SK-N-SH treated with all-trans-retinoic acid at 6 μM for 48 hours (cell line): ENCODE measurements at regions not wholly inside any gene's neighbourhood (a gene's known extent, or its start where the extent isn't known, plus 50 kb on each side); places are given as distances from the start of the nearest gene placed in this dataset.
A peak's percentile ranks its signal among the peaks of the same experiment; 100 is the strongest.

Experiments
- ATAC-seq: fragments of 200-7000 bp; cut with Tn5 transposase; 3 replicates; pipeline ENCODE4 v1.9.1; 2020; ENCODE audit warnings: mild to moderate bottlenecking, moderate library complexity
- ARNTL ChIP-seq: fragments of 450-650 bp; formaldehyde crosslinking; IDR thresholded peaks from 2 replicates; pipeline ENCODE4 v1.5.0; 2020; ENCODE audit warnings: low read depth, mild to moderate bottlenecking, moderate library complexity, borderline replicate concordance
- BACH2 ChIP-seq: fragments of 250-450 bp; sonication (Bioruptor Pico); IDR thresholded peaks from 2 replicates; pipeline ENCODE4 v1.9.0; 2021; ENCODE audit warnings: mild to moderate bottlenecking, borderline replicate concordance
- CREB5 ChIP-seq: fragments of 250-450 bp; sonication (Bioruptor Pico); IDR thresholded peaks from 2 replicates; pipeline ENCODE4 v1.5.1; 2020; ENCODE audit warnings: low read depth, mild to moderate bottlenecking, moderate library complexity
- CSDC2 ChIP-seq: fragments of 250-450 bp; sonication (Bioruptor Pico); IDR thresholded peaks from 2 replicates; pipeline ENCODE4 v1.5.0; 2020; ENCODE audit warnings: mild to moderate bottlenecking, moderate library complexity
- CSRNP3 ChIP-seq: fragments of 250-450 bp; sonication (Bioruptor Pico); IDR thresholded peaks from 2 replicates; pipeline ENCODE4 v1.5.1; 2021; ENCODE audit warnings: mild to moderate bottlenecking, moderate library complexity
- GLIS3 ChIP-seq: fragments of 250-450 bp; sonication (Bioruptor Pico); IDR thresholded peaks from 2 replicates; pipeline ENCODE4 v1.5.0; 2020; ENCODE audit warnings: mild to moderate bottlenecking, moderate library complexity
- ISL1 ChIP-seq: fragments of 250-450 bp; sonication (Bioruptor Pico); IDR thresholded peaks from 2 replicates; pipeline ENCODE4 v2.1.2; 2022; ENCODE audit warnings: mild to moderate bottlenecking, moderate library complexity
- OSR1 ChIP-seq: fragments of 250-450 bp; sonication (Bioruptor Pico); IDR thresholded peaks from 2 replicates; pipeline ENCODE4 v1.8.0; 2022; ENCODE audit warnings: moderate library complexity, mild to moderate bottlenecking, inconsistent platforms
- PATZ1 ChIP-seq: fragments of 250-450 bp; sonication (Bioruptor Pico); IDR thresholded peaks from 2 replicates; pipeline ENCODE4 v1.8.0; 2020; ENCODE audit warnings: mild to moderate bottlenecking, moderate library complexity, borderline replicate concordance
- POU6F1 ChIP-seq: fragments of 250-450 bp; sonication (Bioruptor Pico); IDR thresholded peaks from 2 replicates; pipeline ENCODE4 v1.8.0; 2021; ENCODE audit warnings: low read depth, mild to moderate bottlenecking, moderate library complexity, borderline replicate concordance
- PPARA ChIP-seq: fragments of 250-450 bp; sonication (Bioruptor Pico); IDR thresholded peaks from 2 replicates; pipeline ENCODE4 v1.5.0; 2020; ENCODE audit warnings: mild to moderate bottlenecking, borderline replicate concordance
- RARB ChIP-seq: fragments of 250-450 bp; sonication (Bioruptor Pico); IDR thresholded peaks from 2 replicates; pipeline ENCODE4 v1.8.0; 2021; ENCODE audit warnings: mild to moderate bottlenecking, moderate library complexity
- SNAI2 ChIP-seq: fragments of 250-450 bp; sonication (Bioruptor Pico); IDR thresholded peaks from 2 replicates; pipeline ENCODE4 v1.5.0; 2020; ENCODE audit warnings: mild to moderate bottlenecking, moderate library complexity
- TCF4 ChIP-seq: fragments of 250-450 bp; sonication (Bioruptor Pico); IDR thresholded peaks from 2 replicates; pipeline ENCODE4 v1.8.0; 2021; ENCODE audit warnings: mild to moderate bottlenecking, moderate library complexity, borderline replicate concordance
- TOX ChIP-seq: fragments of 250-450 bp; sonication (Bioruptor Pico); IDR thresholded peaks from 2 replicates; pipeline ENCODE4 v1.8.0; 2021; ENCODE audit warnings: mild to moderate bottlenecking, moderate library complexity, borderline replicate concordance
- TSHZ2 ChIP-seq: fragments of 250-450 bp; sonication (Bioruptor Pico); IDR thresholded peaks from 2 replicates; pipeline ENCODE4 v1.5.0; 2020; ENCODE audit warnings: mild to moderate bottlenecking, moderate library complexity
- ZFP3 ChIP-seq: fragments of 250-450 bp; sonication (Bioruptor Pico); IDR thresholded peaks from 2 replicates; pipeline ENCODE4 v1.5.0; 2020; ENCODE audit warnings: mild to moderate bottlenecking, moderate library complexity
- ZFP30 ChIP-seq: fragments of 450-650 bp; formaldehyde crosslinking; IDR thresholded peaks from 2 replicates; pipeline ENCODE4 v1.5.0; 2022; ENCODE audit warnings: mild to moderate bottlenecking, moderate library complexity
- ZNF565 ChIP-seq: fragments of 450-650 bp; formaldehyde crosslinking; conservative IDR thresholded peaks from 2 replicates; pipeline ENCODE4 v1.5.0; 2020; ENCODE audit warnings: low read depth, mild to moderate bottlenecking, moderate library complexity
- ZNF8 ChIP-seq: fragments of 450-650 bp; formaldehyde crosslinking; IDR thresholded peaks from 2 replicates; pipeline ENCODE4 v1.5.0; 2020; ENCODE audit warnings: mild to moderate bottlenecking, moderate library complexity

GRCh38 chr9:117487555-117488175, 72.8 kb upstream of the ASTN2 start:
- peak; percentile 98 for ATAC-seq

GRCh38 chr9:117486426-117486825, 71.6 kb upstream of the ASTN2 start:
- TF ChIP-seq ZFP30 (CRISPR knock-in tag) (no peak), PATZ1 (CRISPR knock-in tag) (no peak), TSHZ2 (CRISPR knock-in tag) (no peak), OSR1 (CRISPR knock-in tag) (no peak), SNAI2 (CRISPR knock-in tag) (no peak), ARNTL (CRISPR knock-in tag) (no peak), GLIS3 (no peak), RARB (CRISPR knock-in tag) (no peak), PPARA (CRISPR knock-in tag) (no peak), CSDC2 (CRISPR knock-in tag) (no peak), ZFP3 (CRISPR knock-in tag) (no peak), CSRNP3 (no peak), ISL1 (CRISPR knock-in tag) (no peak), TOX (CRISPR knock-in tag) (no peak), CREB5 (CRISPR knock-in tag) (no peak)

More at GRCh38 chr9:117487555-117488175, 72.8 kb upstream of the ASTN2 start:
- TF ChIP-seq GLIS3: no peak
- peak; percentile 23; the same call in 1 of the 2 replicates for TF ChIP-seq ZFP3 (CRISPR knock-in tag)
- no peak for TF ChIP-seq ISL1 (CRISPR knock-in tag)
- no peak for TF ChIP-seq RARB (CRISPR knock-in tag)
- TF ChIP-seq, all 23 proteins: peak for 1

GRCh38 chr9:117485176-117485575, 70.3 kb upstream of the ASTN2 start:
- TF ChIP-seq ZNF8 (CRISPR knock-in tag) (no peak), ISL1 (CRISPR knock-in tag) (no peak), ZFP30 (CRISPR knock-in tag) (no peak), CREB5 (CRISPR knock-in tag) (no peak), CSDC2 (CRISPR knock-in tag) (no peak), ZNF565 (no peak), PPARA (CRISPR knock-in tag) (no peak), TOX (CRISPR knock-in tag) (no peak), BACH2 (CRISPR knock-in tag) (no peak), ARNTL (CRISPR knock-in tag) (no peak), CSRNP3 (no peak), GLIS3 (no peak), POU6F1 (CRISPR knock-in tag) (no peak), ZFP3 (CRISPR knock-in tag) (no peak), TCF4 (no peak), PATZ1 (CRISPR knock-in tag) (no peak), SNAI2 (CRISPR knock-in tag) (no peak), OSR1 (CRISPR knock-in tag) (no peak)
- TF ChIP-seq, all 23 proteins: peak for 0
- no peak for ATAC-seq

More at GRCh38 chr9:117486426-117486825, 71.6 kb upstream of the ASTN2 start:
- ATAC-seq: no peak
